Right lobe of liver (tissue), 4 donors: ENCODE measurements at regions not wholly inside any gene's neighbourhood (a gene's known extent, or its start where the extent isn't known, plus 50 kb on each side); places are given as distances from the start of the nearest gene placed in this dataset.

Experiments
- CTCF ChIP-seq, 4 donors: fragments of 200-600 bp in 3 of 4; fragments of 450-650 bp in 1 of 4; IDR thresholded peaks; one replicate each; pipeline versions ENCODE4 v1.5.1 to v1.8.0; 2016 to 2022; ENCODE audit warnings: antibody characterized with exemption in 4 of 4, mild to moderate bottlenecking in 2 of 4
- POLR2A ChIP-seq: fragments of 450-650 bp; IDR thresholded peaks from one replicate; pipeline ENCODE4 v1.6.1; 2017; ENCODE audit warnings: antibody characterized with exemption, mild to moderate bottlenecking
- donor health status: DM: no; HTN: no; CAD: no.
- donor health status: DM: no; HTN: no; CAD: no.
- donor health status: DM: no; HTN: yes; CAD: no.

DNA sequence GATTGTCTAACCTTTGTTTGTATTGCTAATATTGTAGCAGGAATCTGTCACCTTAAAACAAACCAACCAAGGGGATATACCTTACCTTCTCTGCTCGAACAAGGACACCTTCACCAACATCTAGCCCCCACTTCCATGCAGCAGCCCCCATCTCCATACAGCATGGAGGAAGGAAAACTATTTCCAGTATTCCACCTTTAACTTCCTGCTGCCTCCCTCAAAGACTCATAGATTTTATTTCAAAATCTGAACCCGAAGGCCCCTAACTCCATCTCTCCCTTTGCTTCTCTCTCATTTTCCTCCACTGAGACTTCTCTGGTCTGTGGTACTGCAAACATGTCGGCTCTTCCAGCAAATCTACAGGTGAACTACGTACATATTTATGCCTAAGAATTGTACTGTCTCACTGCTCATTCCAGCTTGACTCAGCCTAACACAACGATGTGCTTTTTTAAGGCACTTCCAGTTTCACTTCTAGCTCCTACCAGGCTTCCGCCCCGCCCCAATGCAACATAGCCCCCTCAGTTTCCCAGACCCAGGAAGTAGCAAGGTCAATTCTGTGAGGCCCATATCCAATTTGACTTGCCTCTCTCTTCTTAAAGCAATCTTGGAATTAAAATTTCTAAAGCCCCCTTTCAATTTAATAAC is 70.7 kb upstream of the RNF38 start:
- TF ChIP-seq POLR2A (no peak), CTCF (IDR thresholded peaks at IDR 0.05) (no peak)
